IgD-negative memory B cell (primary cell): ENCODE measurements at regions not wholly inside any gene's neighbourhood (a gene's known extent, or its start where the extent isn't known, plus 50 kb on each side); places are given as distances from the start of the nearest gene placed in this dataset.

Experiments
- H3K27ac Mint-ChIP-seq, 3 donors: one replicate each; pipeline ENCODE4 v1.8.0; 2020 to 2022; ENCODE audit warnings: mild to moderate bottlenecking in 3 of 3, mixed read lengths in 3 of 3, moderate library complexity in 1 of 3
- H3K27me3 Mint-ChIP-seq: one replicate; pipeline ENCODE4 v1.8.0; 2021; ENCODE audit warnings: mixed read lengths
- H3K36me3 Mint-ChIP-seq: one replicate; pipeline ENCODE4 v1.8.0; 2020; ENCODE audit warnings: mild to moderate bottlenecking, mixed read lengths
- H3K4me1 Mint-ChIP-seq, 3 donors: one replicate each; pipeline ENCODE4 v1.8.0; 2020 to 2022; ENCODE audit warnings: mixed read lengths in 3 of 3, mild to moderate bottlenecking in 1 of 3
- H3K4me3 Mint-ChIP-seq, 4 donors: one replicate each; pipeline ENCODE4 v1.8.0; 2020 to 2022; ENCODE audit warnings: mild to moderate bottlenecking in 4 of 4, mixed read lengths in 4 of 4, moderate library complexity in 3 of 4
- H3K9me3 Mint-ChIP-seq, 3 donors: one replicate each; pipeline ENCODE4 v1.8.0; 2020 to 2021; ENCODE audit warnings: mixed read lengths in 3 of 3, mild to moderate bottlenecking in 1 of 3

DNA sequence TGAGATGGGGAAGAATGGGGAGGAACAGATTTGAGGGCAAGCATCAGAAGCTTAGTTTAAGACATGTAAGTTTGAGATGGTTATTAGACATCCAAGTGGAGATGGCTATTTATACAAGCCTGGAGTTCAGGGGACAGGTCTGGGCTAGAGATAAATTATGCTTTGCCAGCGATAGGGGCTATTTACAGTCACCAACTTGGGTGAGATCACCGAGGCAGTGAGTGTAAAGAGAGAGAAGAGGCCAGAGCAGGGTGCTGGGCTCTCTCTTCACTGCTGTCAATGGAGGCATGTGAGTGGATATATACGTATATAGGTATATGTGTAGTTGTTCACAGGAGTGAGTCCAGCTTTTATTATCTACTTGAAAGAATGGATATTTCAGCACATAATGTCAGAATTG, 81.0 kb downstream of the QPCT start:
- Mint-ChIP-seq H3K4me1 (no peaks in the 10 kb centered on the region), H3K9me3 (no peaks in the 10 kb centered on the region), H3K36me3 (no peaks in the 10 kb centered on the region), H3K27me3 (no peaks in the 10 kb centered on the region), H3K4me3 (no peak overlapping the region), H3K27ac (peak overlapping the region in 1 of 3 donors; percentile 32)

DNA sequence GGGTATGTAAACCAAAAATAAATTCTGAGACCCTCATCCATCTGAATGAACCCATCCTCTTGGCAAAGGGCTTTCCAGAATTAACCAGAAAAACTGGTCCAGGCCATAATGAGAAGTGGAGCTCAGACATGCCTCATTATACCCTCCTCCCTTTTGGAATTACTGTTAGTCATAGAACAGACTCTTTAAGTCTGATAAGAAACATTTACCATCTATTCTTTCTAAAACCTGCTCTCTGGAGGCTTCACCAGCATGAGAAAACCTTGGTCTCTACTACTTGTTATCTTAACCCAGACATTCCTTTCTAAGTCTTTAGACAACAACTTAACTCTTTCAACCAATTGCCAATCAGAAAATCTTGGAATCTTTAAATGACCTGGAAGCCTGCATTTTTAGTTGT, 82.8 kb downstream of the QPCT start:
- Mint-ChIP-seq H3K27me3 (no peaks in the 10 kb centered on the region), H3K4me1 (no peaks in the 10 kb centered on the region), H3K4me3 (no peak overlapping the region), H3K9me3 (peaks cover 0 to 2% (median 0%) of the 10 kb centered on the region in 3 donors), H3K27ac (peak overlapping the region in 1 of 3 donors; percentile 15), H3K36me3 (no peaks in the 10 kb centered on the region)

DNA sequence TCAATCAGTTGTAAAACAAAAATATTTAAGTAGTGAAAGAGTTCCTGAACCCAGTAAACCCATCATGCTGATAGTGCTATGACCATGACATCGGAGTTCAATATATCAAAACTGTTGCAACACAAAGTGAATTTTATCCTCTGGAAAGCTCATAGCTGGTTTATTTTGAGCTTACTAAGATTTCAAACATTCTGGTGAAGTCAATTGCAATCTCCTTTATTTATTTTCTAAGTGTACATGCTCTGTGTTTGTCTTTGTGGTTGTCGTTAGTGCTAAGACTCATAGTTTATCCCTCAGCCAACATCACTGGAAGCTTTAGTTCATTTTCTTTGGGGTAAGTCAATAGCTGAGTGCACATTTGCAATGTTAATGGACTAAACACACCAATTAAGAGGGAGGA, 91.9 kb downstream of the QPCT start:
- H3K27ac Mint-ChIP-seq: no peak overlapping the region
- peaks cover 3% of the 10 kb centered on the region for H3K27me3 Mint-ChIP-seq
- peaks cover 0 to 3% (median 0%) of the 10 kb centered on the region in 3 donors for H3K9me3 Mint-ChIP-seq
- no peak overlapping the region for H3K4me3 Mint-ChIP-seq
- H3K4me1 Mint-ChIP-seq: peaks cover 0 to 2% (median 0%) of the 10 kb centered on the region in 3 donors
- H3K36me3 Mint-ChIP-seq: no peaks in the 10 kb centered on the region

DNA sequence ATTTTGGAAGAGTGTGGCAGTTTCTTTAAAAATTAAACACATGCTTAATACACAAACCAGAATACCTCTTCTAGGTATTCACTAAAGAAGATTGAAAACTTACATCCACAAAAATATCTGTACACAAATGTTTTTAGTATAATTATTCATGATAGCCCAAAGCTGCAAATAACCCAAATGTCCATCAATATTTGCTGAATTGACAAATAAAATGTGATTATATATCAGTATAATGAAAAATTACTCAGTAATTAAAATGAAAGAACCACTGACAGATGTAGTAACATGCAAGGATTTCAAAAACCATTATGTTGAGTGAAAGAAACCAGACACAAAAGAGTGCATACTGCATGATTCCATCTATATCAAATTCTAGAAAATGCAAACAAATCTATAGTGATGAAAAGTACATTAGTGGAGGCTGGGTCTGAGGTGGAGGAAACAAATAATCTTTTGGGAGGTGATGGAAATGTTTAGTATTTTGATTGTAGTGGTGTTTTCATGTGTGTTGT, 94.8 kb downstream of the QPCT start:
- Mint-ChIP-seq H3K27ac (no peak overlapping the region), H3K4me3 (no peak overlapping the region), H3K27me3 (peaks cover 12% of the 10 kb centered on the region), H3K4me1 (peaks cover 0 to 2% (median 0%) of the 10 kb centered on the region in 3 donors), H3K36me3 (no peaks in the 10 kb centered on the region), H3K9me3 (peaks cover 0 to 7% (median 3%) of the 10 kb centered on the region in 3 donors)

DNA sequence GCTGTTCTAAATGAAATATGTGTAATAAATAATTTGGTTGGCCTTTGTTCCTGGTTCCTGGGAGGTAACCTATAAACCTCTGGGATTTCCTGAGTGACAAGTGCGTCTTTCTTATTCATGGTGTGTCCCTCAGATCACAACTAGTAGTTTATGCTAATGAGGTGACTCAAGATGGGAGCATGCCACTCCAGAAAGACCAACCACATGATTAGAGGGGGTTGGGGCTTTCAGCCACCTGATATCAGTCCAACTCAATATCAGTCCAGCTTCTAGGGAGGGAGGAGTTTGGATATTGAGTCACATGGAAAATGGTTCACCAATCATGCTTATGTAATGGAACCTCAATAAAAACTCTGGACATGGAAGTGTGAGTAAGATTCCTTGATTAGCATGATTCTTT, 96.6 kb downstream of the QPCT start:
- no peak overlapping the region for H3K27ac Mint-ChIP-seq
- H3K9me3 Mint-ChIP-seq: peaks cover 0 to 7% (median 3%) of the 10 kb centered on the region in 3 donors
- no peaks in the 10 kb centered on the region for H3K36me3 Mint-ChIP-seq
- no peak overlapping the region for H3K4me3 Mint-ChIP-seq
- peaks cover 0 to 2% (median 0%) of the 10 kb centered on the region in 3 donors for H3K4me1 Mint-ChIP-seq
- peaks cover 10% of the 10 kb centered on the region for H3K27me3 Mint-ChIP-seq

DNA sequence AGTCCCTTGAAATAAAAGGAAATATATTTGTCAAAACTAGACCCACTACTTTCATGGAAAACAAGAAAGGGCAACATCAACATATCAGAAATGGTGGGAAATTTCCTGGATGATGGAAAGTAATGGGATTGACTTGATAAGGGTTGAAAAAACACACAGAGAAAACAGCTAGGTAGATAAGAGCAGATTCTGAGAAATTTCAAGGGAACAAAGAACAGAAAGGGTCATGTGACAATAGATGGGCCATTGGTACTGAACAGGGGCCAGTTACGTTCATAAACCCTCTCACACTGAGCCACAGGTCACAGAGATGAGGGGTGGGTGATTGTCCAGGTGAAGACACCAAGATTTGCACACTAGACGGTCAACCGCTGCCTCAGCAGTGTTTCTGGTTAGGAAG, 98.7 kb downstream of the QPCT start:
- Mint-ChIP-seq H3K27ac (no peak overlapping the region), H3K36me3 (no peaks in the 10 kb centered on the region), H3K27me3 (peaks cover 15% of the 10 kb centered on the region), H3K9me3 (peaks cover 0 to 7% (median 0%) of the 10 kb centered on the region in 3 donors), H3K4me1 (no peaks in the 10 kb centered on the region), H3K4me3 (no peak overlapping the region)

DNA sequence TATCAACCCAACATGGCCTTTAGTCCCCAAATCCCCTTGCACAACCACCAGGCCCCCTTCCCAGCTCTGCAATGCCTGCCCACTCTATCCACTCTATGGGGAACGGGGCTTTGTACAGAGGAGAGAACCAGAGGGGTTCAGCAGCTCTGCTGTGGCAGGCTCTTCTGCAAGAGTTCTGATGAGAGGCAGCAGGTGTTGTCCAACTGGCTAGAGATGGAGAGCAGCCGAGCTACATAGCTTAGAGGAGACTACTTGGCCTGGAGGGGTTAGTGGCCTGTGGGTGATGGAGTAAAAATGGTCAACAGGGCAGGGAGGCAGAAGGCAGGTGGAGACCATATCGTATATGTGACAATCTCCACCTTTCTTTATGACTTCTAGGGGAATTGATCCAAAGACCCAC, 103.0 kb downstream of the QPCT start:
- H3K36me3 Mint-ChIP-seq: no peaks in the 10 kb centered on the region
- H3K4me1 Mint-ChIP-seq: peaks cover 0 to 1% (median 0%) of the 10 kb centered on the region in 3 donors
- H3K27me3 Mint-ChIP-seq: peaks cover 13% of the 10 kb centered on the region
- no peaks in the 10 kb centered on the region for H3K9me3 Mint-ChIP-seq
- no peak overlapping the region for H3K4me3 Mint-ChIP-seq
- no peak overlapping the region for H3K27ac Mint-ChIP-seq

DNA sequence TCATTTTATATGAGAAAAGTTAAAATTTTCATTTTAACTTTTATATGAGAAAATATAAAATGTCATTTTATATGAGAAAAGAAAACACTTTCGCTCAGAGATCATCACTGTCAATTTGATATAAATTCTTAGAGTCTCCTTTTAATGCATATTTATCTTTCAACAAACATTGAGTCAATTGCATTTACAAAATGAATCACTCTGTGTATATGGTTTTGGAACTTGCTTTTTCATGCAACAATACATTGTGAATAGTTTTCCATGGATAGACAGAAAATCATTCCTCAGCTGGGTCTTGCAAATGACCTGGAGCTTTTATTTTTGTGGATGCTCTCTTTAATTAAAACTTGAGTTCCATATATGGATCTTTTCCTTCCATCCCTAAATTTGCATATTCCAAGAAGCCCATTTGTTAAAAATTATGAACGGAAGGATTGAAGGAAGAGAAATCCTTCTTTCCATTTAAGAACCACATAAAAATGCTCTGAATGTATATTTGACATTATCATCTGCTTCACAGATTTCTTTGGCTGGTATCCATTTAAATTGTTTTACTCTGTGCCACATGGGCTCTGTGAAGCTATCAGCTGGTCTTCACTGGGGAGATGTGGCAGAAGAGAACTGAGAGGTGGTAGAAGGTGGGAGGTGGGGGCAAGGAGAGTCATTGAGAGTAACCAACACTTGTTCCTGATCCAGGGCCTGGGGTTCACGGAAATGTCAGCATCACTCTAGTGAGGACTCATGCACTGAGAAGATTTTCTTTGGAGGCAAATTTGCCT, 104.1 kb downstream of the QPCT start:
- H3K27ac Mint-ChIP-seq: no peak overlapping the region
- H3K27me3 Mint-ChIP-seq: peaks cover 8% of the 10 kb centered on the region
- peaks cover 3 to 6% (median 5%) of the 10 kb centered on the region in 3 donors for H3K4me1 Mint-ChIP-seq
- no peaks in the 10 kb centered on the region for H3K36me3 Mint-ChIP-seq
- H3K9me3 Mint-ChIP-seq: no peaks in the 10 kb centered on the region
- no peak overlapping the region for H3K4me3 Mint-ChIP-seq

DNA sequence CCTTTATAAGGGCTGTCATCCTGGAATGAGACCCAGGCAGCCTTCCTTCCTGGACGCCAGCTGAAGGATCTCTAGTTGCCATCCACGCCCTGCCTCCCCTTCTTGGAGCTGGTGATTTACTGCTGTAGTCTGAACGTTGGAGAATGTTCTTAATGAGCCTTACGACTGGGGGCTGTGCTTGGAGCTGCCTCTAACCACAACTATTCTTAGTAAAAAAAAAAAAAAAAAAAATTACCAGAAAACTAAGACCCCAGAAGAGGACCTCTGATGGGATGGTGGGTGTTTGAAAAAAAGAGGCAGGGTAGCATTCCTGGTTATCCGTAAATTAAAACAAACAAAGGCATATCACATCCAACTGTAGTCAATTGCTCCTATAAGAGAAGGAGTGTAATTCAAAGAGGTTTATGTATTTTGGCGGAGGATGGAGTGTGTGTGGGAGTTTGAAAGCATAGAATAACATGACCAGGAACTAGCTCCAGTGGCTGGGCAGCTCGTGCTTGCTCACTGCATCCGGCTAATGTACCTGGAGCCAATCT, 105.4 kb downstream of the QPCT start:
- H3K36me3 Mint-ChIP-seq: no peaks in the 10 kb centered on the region
- peaks cover 4% of the 10 kb centered on the region for H3K27me3 Mint-ChIP-seq
- H3K4me3 Mint-ChIP-seq: no peak overlapping the region
- peaks cover 3 to 6% (median 5%) of the 10 kb centered on the region in 3 donors for H3K4me1 Mint-ChIP-seq
- no peak overlapping the region for H3K27ac Mint-ChIP-seq
- H3K9me3 Mint-ChIP-seq: no peaks in the 10 kb centered on the region

DNA sequence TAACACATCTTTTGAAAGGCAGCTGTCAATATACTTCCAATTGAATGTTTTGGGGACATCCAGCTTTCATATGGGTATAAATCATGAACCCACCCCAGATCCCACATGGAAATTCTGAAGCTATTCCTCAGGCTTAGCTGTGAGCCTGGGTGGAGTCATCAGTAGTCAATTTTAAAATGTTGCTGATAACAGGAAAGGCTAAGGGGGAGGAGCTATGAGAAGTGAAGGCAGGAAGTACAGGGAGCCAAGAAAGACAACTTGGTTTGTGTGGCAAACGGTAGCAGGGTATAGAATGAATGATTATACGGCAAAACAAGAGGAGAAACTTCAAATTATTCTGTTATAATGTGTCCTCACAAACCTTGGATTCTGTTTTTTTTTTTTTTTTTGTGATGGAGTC, 108.6 kb downstream of the QPCT start:
- Mint-ChIP-seq H3K4me3 (peak overlapping the region in 2 of 4 donors; percentile 37 to 57), H3K27ac (no peak overlapping the region), H3K4me1 (peaks cover 6 to 17% (median 11%) of the 10 kb centered on the region in 3 donors), H3K9me3 (no peaks in the 10 kb centered on the region), H3K36me3 (no peaks in the 10 kb centered on the region), H3K27me3 (no peaks in the 10 kb centered on the region)

DNA sequence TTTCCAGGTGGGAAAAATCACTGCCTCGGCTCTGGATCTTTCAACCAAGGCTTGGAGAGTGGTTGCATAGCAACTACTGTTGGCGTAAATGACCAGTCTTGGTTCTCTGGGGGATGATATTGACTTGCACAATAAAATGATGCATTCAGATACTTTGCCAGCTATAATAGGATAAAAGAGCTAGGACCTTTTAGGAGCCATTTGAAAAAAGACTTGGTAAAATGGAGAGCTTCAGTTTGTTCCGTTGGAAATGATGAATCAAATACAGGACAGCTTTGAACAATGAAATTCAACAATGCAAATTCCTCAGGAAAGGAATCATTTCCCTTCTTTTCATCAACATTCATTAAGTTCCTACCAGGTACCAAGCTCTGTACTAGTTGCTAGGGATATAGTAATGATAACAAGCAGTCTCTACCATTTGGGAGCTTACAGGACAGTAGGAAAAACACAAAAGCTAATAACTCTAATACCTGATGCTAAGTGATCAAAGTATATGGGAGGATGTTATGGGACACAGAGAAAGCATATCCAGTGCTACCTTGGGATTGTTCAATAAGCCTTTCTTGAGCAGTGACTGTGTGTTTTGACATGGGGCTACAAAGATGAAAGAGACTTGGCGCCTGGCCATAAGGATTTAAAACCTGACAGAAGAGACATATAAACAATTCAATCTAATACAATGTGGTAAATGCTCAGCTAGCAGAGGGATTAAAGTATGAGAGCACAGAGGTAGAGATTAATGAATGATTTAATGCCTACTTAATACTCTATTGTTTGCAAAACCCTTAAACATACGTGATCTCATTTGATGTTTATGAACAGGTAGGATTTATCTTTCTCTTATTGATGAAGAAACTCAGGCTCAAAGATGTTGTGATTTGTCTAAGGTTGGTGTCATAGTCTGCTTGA, 110.7 kb downstream of the QPCT start:
- H3K4me3 Mint-ChIP-seq: no peak overlapping the region
- no peaks in the 10 kb centered on the region for H3K9me3 Mint-ChIP-seq
- no peak overlapping the region for H3K27ac Mint-ChIP-seq
- H3K4me1 Mint-ChIP-seq: peaks cover 6 to 17% (median 11%) of the 10 kb centered on the region in 3 donors
- no peaks in the 10 kb centered on the region for H3K36me3 Mint-ChIP-seq
- no peaks in the 10 kb centered on the region for H3K27me3 Mint-ChIP-seq

DNA sequence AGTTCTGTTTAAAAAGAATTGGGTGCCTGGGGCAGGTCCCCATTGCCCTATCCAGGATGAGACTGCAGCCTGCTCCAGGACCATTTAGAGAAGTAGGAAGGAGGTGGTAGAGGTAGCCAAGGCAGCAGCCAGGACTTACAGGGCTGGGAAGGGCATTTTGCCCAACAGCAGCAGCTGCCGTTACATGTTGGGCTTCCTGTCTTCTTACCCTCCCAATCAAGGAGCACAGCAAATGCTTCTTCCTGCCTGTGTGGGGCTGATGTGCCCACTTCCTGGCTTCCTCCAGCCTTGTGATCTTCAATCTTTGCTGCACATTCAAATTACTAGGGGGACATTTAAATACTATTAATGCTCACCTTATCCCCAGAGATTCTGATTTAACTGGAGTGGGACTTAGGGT, 112.0 kb downstream of the QPCT start:
- no peaks in the 10 kb centered on the region for H3K9me3 Mint-ChIP-seq
- no peak overlapping the region for H3K4me3 Mint-ChIP-seq
- H3K4me1 Mint-ChIP-seq: peaks cover 6 to 17% (median 11%) of the 10 kb centered on the region in 3 donors
- H3K27me3 Mint-ChIP-seq: no peaks in the 10 kb centered on the region
- H3K36me3 Mint-ChIP-seq: no peaks in the 10 kb centered on the region
- no peak overlapping the region for H3K27ac Mint-ChIP-seq

DNA sequence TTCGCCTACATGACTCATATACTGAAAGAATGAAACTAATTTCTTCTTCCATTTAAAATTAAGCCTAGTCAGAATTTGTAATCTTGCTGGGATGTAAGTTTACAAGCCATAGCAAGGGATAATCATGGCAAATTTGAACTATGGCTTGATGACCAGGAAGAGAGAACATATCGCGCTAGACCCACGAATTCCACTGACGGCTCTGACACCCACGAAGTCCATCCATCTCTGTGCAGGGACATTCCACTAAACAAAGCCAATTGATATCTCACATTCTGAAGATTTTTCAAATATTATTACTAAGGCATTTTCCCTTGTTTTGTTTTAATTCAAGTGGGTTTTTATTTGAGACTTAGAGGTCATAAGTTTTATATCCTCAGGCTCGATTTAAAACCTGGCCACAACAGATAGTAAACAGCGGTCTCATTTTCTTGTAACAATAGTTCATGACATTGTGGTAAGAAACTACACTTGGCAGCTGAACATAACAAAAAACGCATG, 113.0 kb downstream of the QPCT start:
- H3K27ac Mint-ChIP-seq: no peak overlapping the region
- peaks cover 5 to 17% (median 11%) of the 10 kb centered on the region in 3 donors for H3K4me1 Mint-ChIP-seq
- H3K36me3 Mint-ChIP-seq: no peaks in the 10 kb centered on the region
- H3K27me3 Mint-ChIP-seq: no peaks in the 10 kb centered on the region
- no peak overlapping the region for H3K4me3 Mint-ChIP-seq
- H3K9me3 Mint-ChIP-seq: no peaks in the 10 kb centered on the region

DNA sequence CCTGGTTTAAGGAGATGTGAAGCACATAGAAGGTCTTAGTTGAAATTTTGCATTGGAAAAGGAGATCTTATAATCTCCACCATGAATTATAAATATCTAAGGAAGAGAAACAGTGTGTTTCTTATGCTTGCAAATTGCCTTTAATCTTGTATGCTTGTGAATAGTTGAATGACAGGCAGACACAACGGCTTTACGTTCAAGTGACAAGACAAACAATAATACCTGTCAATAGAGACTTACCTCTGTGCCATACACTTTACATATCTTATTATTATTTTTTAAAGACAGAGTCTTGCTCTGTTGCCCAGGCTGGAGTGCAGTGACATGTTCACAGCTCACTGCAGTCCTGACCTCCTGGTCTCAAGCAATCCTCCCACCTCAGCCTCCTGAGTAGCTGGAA, 113.7 kb downstream of the QPCT start:
- H3K27ac Mint-ChIP-seq: peak overlapping the region in 1 of 3 donors; percentile 59
- H3K27me3 Mint-ChIP-seq: no peaks in the 10 kb centered on the region
- no peak overlapping the region for H3K4me3 Mint-ChIP-seq
- no peaks in the 10 kb centered on the region for H3K36me3 Mint-ChIP-seq
- H3K9me3 Mint-ChIP-seq: no peaks in the 10 kb centered on the region
- peaks cover 1 to 12% (median 8%) of the 10 kb centered on the region in 3 donors for H3K4me1 Mint-ChIP-seq
